ENCODE measurements at regions not wholly inside any gene's neighbourhood (a gene's known extent, or its start where the extent isn't known, plus 50 kb on each side); places are given as distances from the start of the nearest gene placed in this dataset.

GRCh38 chr21:28136656-28137255 lies 855.9 kb downstream of the LTN1 start:
- ATAC-seq (ENCODE audit: insufficient read depth, low read depth), result no peak
- Histone ChIP-seq H3K4me1 (ENCODE audit: insufficient read depth, low read length) (no peaks in the 10 kb centered on the region), H3K27ac (ENCODE audit: low read length) (no peak overlapping the region), H4K20me1 (ENCODE audit: insufficient read depth, low read length) (no peaks in the 10 kb centered on the region), H3K9ac (ENCODE audit: low read depth, low read length) (no peak overlapping the region), H3K4me3 (ENCODE audit: low read depth in 1 of 2, low read length in 2 of 2) (no peak overlapping the region), H2AFZ (ENCODE audit: low read depth, low read length) (no peak overlapping the region), H3K9me3 (ENCODE audit: insufficient read depth, low read length, severe bottlenecking) (peaks cover 5% of the 10 kb centered on the region), H3K4me2 (ENCODE audit: insufficient read depth, low read length) (no peak overlapping the region), H3K36me3 (ENCODE audit: insufficient read depth, low read length) (no peaks in the 10 kb centered on the region), H3K27me3 (ENCODE audit: insufficient read depth, low read length, poor library complexity) (no peaks in the 10 kb centered on the region), H3K79me2 (ENCODE audit: insufficient read depth, low read length) (no peaks in the 10 kb centered on the region)
- TF ChIP-seq CTCF (IDR thresholded peaks at IDR 0.05; ENCODE audit: borderline replicate concordance, extremely low read depth, low read length, poor library complexity, severe bottlenecking), result no peak
- TF ChIP-seq EZH2 (IDR thresholded peaks at IDR 0.05; ENCODE audit: borderline replicate concordance, low read depth, low read length, severe bottlenecking), result no peak
- DNase-seq, result no peak

- TF ChIP-seq CTCF (IDR thresholded peaks at IDR 0.05; ENCODE audit: borderline replicate concordance, extremely low read depth, low read length, poor library complexity, severe bottlenecking) (no peak), EZH2 (IDR thresholded peaks at IDR 0.05; ENCODE audit: borderline replicate concordance, low read depth, low read length, severe bottlenecking) (no peak)
- Histone ChIP-seq H4K20me1 (ENCODE audit: insufficient read depth, low read length) (no peaks in the 10 kb centered on the region), H3K27me3 (ENCODE audit: insufficient read depth, low read length, poor library complexity) (no peaks in the 10 kb centered on the region), H3K4me1 (ENCODE audit: insufficient read depth, low read length) (no peaks in the 10 kb centered on the region), H3K36me3 (ENCODE audit: insufficient read depth, low read length) (no peaks in the 10 kb centered on the region), H3K4me3 (ENCODE audit: low read depth in 1 of 2, low read length in 2 of 2) (no peak overlapping the region), H3K9me3 (ENCODE audit: insufficient read depth, low read length, severe bottlenecking) (peaks cover 5% of the 10 kb centered on the region), H3K9ac (ENCODE audit: low read depth, low read length) (no peak overlapping the region), H3K79me2 (ENCODE audit: insufficient read depth, low read length) (no peaks in the 10 kb centered on the region), H3K4me2 (ENCODE audit: insufficient read depth, low read length) (no peak overlapping the region), H3K27ac (ENCODE audit: low read length) (no peak overlapping the region), H2AFZ (ENCODE audit: low read depth, low read length) (no peak overlapping the region)
- no peak for DNase-seq
- no peak for ATAC-seq (ENCODE audit: insufficient read depth, low read depth)
Observed at GRCh38 chr21:28135646-28136045, 857.0 kb downstream of the LTN1 start.

GRCh38 chr21:28133116-28133515 lies 859.6 kb downstream of the LTN1 start:
- Histone ChIP-seq H3K9me3 (ENCODE audit: insufficient read depth, low read length, severe bottlenecking) (peaks cover 5% of the 10 kb centered on the region), H3K79me2 (ENCODE audit: insufficient read depth, low read length) (no peaks in the 10 kb centered on the region), H3K9ac (ENCODE audit: low read depth, low read length) (no peak overlapping the region), H2AFZ (ENCODE audit: low read depth, low read length) (no peak overlapping the region), H3K4me1 (ENCODE audit: insufficient read depth, low read length) (no peaks in the 10 kb centered on the region), H3K27me3 (ENCODE audit: insufficient read depth, low read length, poor library complexity) (no peaks in the 10 kb centered on the region), H3K4me3 (ENCODE audit: low read depth in 1 of 2, low read length in 2 of 2) (no peak overlapping the region), H3K4me2 (ENCODE audit: insufficient read depth, low read length) (no peak overlapping the region), H3K27ac (ENCODE audit: low read length) (no peak overlapping the region), H3K36me3 (ENCODE audit: insufficient read depth, low read length) (no peaks in the 10 kb centered on the region), H4K20me1 (ENCODE audit: insufficient read depth, low read length) (no peaks in the 10 kb centered on the region)
- ATAC-seq (ENCODE audit: insufficient read depth, low read depth) (no peak), DNase-seq (no peak)
- TF ChIP-seq CTCF (IDR thresholded peaks at IDR 0.05; ENCODE audit: borderline replicate concordance, extremely low read depth, low read length, poor library complexity, severe bottlenecking) (no peak), EZH2 (IDR thresholded peaks at IDR 0.05; ENCODE audit: borderline replicate concordance, low read depth, low read length, severe bottlenecking) (no peak)
